Stomach (tissue), 8 donors: ENCODE measurements at regions not wholly inside any gene's neighbourhood (a gene's known extent, or its start where the extent isn't known, plus 50 kb on each side); places are given as distances from the start of the nearest gene placed in this dataset.

Experiments used
- DNase-seq, 2 donors: peaks; one replicate each; pipeline versions ENCODE4 v3.0.0 to v3.0.0-alpha.2; 2013 to 2019
- H3K27ac ChIP-seq, 5 donors: fragments of 200-600 bp in 4 of 5; sonication (generic) in 4 of 5; one replicate each; pipeline ENCODE4 v1.5.1; 2013 to 2019; ENCODE audit warnings: mild to moderate bottlenecking in 1 of 5, moderate library complexity in 1 of 5
- H3K27me3 ChIP-seq, 3 donors: fragments of 200-600 bp; sonication (generic); one replicate each; pipeline ENCODE4 v1.5.1; 2017 to 2019; ENCODE audit warnings: mixed run types in 1 of 3
- H3K36me3 ChIP-seq, 4 donors: fragments of 200-600 bp; sonication (generic); 1 replicate in 3 of 4; 2 replicates in 1 of 4; pipeline ENCODE4 v1.5.1; 2016 to 2019
- H3K4me1 ChIP-seq, 4 donors: fragments of 200-600 bp; sonication (generic); one replicate each; pipeline ENCODE4 v1.5.1; 2016 to 2019
- H3K4me3 ChIP-seq, 4 donors: fragments of 200-600 bp; sonication (generic) in 3 of 4; one replicate each; pipeline ENCODE4 v1.5.1; 2016 to 2019; ENCODE audit warnings: mild to moderate bottlenecking in 1 of 4
- H3K9me3 ChIP-seq, 4 donors: fragments of 200-600 bp; sonication (generic); one replicate each; pipeline ENCODE4 v1.5.1; 2016 to 2019
- CTCF ChIP-seq, 7 experiments: fragments of 450-650 bp in 4 of 7; fragments of 200-600 bp in 3 of 7; sonication (generic) in 3 of 7; IDR thresholded peaks; one replicate each; pipeline ENCODE4 v1.5.1; 2016 to 2019; ENCODE audit warnings: antibody characterized with exemption in 7 of 7, control low read depth in 2 of 7, mild to moderate bottlenecking in 1 of 7
- EP300 ChIP-seq: sonication (generic); formaldehyde crosslinking; IDR thresholded peaks from one replicate; pipeline ENCODE4 v1.6.1; 2017; ENCODE audit warnings: antibody characterized with exemption
- POLR2A ChIP-seq, 4 donors: fragments of 450-650 bp; IDR thresholded peaks; one replicate each; pipeline ENCODE4 v1.6.1; 2016; ENCODE audit warnings: antibody characterized with exemption in 4 of 4, control low read depth in 2 of 4, mild to moderate bottlenecking in 1 of 4, moderate library complexity in 1 of 4
- POLR2AphosphoS5 ChIP-seq, 3 donors: sonication (generic); formaldehyde crosslinking; IDR thresholded peaks; one replicate each; pipeline ENCODE4 v1.6.1; 2016; ENCODE audit warnings: antibody characterized with exemption in 3 of 3
- WGBS, 5 donors: extraction: QIAGEN DNeasy Blood & Tissue Kit in 3 of 5; methylation state at CpG; one replicate each; pipeline versions ENCODE4 v1.1.5 to v1.1.7; 2013 to 2018; 5-methylcytosine and 5-hydroxymethylcytosine counted together
- intact Hi-C: fragments of 100-400 bp; cut with DNase I; formaldehyde crosslinking; loops from one replicate; pipeline ENCODE4 v1.15.1; 2023; ENCODE audit warnings: low total_unique reads
- donor health status: healthy with polysubstance abuse.
- donor health status: Bipolar disorder and iron deficiency.
- donor health status: healthy.

DNA sequence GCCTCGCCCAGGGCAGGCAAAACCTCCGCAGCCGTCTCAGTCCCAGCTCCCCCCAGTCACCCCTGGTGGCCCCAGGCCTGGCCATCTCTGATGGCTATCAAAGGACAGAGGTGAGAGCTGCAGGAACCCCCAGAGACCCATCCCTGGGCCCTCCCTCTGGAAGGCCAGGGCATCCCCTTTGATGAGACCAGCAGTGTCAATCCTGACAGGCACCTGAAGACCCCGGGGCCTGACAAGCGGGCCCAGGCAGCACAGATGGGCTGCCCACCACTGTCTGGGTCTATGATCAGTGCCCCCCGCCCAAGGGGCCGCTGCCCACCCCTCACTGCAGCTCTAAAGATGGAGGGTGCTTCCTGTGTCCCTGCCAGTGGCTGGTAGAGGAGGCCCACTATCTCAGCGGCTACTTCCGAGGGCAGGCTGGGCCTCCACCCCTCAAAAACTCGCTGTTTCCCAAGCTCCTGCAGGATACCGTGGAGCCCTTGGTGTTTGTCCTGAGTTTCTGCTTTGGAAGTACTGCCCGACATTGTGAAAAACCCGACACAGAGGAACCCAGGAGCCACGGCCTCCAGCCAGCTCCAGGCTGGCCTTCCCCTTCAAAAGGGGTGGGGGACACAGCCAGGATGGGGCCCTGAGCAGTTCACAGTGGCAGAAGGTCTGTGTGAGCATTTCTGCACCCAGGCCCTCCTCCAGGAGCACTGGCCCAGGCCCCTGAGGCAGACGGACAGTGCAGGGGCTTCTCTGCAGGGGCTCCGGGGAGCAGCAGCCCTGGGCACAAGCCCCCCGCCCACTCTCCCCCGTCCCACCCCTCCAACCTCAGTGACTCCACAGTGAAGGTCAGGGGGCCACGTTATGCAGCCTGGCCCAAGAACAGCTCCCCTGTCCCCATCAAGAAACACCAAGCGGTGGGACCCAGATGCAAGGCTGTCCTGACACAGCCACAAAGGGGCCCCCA, 99.2 kb downstream of the PDGFA start:
- H3K27me3 ChIP-seq: peaks cover 0 to 28% (median 0%) of the 10 kb centered on the region in 3 donors
- WGBS, 5 donors: 81 to 88% (median 84%) methylated on average over 13 to 20 of the region's 20 CpGs
- H3K4me3 ChIP-seq: no peak overlapping the region
- H3K27ac ChIP-seq: no peak overlapping the region
- peaks cover 0 to 3% (median under 1%) of the 10 kb centered on the region in 4 donors for H3K4me1 ChIP-seq
- H3K9me3 ChIP-seq: peaks cover 0 to 23% (median 19%) of the 10 kb centered on the region in 4 donors
- intact Hi-C loops: no loop called here
- no peaks in the 10 kb centered on the region for H3K36me3 ChIP-seq
- TF ChIP-seq EP300 (no peak), POLR2AphosphoS5 (IDR thresholded peaks at IDR 0.05) (no peak), POLR2A (IDR thresholded peaks at IDR 0.05) (no peak), CTCF (IDR thresholded peaks at IDR 0.05) (no peak)
- DNase-seq: no peak

- Histone ChIP-seq H3K4me3 (no peak overlapping the region), H3K4me1 (peaks cover 0 to 7% (median 2%) of the 10 kb centered on the region in 4 donors), H3K36me3 (no peaks in the 10 kb centered on the region), H3K27ac (no peak overlapping the region), H3K27me3 (peaks cover 0 to 28% (median 0%) of the 10 kb centered on the region in 3 donors), H3K9me3 (peaks cover 0 to 23% (median 19%) of the 10 kb centered on the region in 4 donors)
- no peak for DNase-seq
- WGBS, 5 donors: 66 to 75% (median 71%) methylated on average over 45 to 57 of the region's 57 CpGs
- intact Hi-C loops: no loop called here
- TF ChIP-seq POLR2A (IDR thresholded peaks at IDR 0.05) (no peak), CTCF (IDR thresholded peaks at IDR 0.05) (no peak), POLR2AphosphoS5 (IDR thresholded peaks at IDR 0.05) (no peak), EP300 (no peak)
These were observed 98.3 kb downstream of the PDGFA start for GRCh38 chr7:421136-421991.

DNA sequence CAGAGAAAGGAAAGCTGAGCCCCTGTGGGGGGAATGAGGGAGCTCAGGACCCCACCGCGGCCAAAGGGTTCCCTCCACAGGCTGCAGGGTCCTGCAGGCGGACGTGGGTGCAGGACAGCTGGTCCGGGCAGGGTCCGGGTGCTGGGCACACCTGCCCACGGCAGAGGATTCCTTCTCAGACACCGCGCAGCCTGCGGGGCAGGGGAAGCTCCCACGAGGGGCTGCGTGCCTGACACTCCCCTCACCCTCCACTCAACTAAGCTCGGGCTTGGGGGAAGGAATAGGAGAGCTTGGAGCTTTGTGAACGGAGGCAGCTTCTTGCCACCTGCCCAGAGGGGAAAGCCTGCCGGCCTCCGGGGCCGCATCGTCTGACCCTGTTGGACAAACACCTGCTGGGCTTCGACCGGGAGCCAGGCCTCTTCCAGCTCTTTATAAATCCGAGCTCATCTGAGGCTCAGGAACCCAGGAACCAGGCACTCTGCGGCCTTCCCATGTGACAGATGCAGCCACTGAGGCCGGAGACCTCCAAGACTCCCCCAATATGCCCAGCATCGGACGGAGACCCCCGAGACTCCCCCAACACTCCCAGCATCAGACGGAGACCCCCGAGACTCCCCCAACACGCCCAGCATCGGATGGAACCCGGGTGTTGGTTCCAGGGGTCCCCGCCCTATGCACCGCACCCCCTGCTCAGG, 97.3 kb downstream of the PDGFA start:
- 87 to 94% (median 89%) methylated on average over 21 to 33 of the region's 33 CpGs for WGBS, 5 donors
- no peak for TF ChIP-seq POLR2A (IDR thresholded peaks at IDR 0.05)
- TF ChIP-seq POLR2AphosphoS5 (IDR thresholded peaks at IDR 0.05): no peak
- TF ChIP-seq EP300: no peak
- no peak for TF ChIP-seq CTCF (IDR thresholded peaks at IDR 0.05)
- no peak overlapping the region for H3K27ac ChIP-seq
- intact Hi-C loops: no loop called here
- DNase-seq: no peak
- no peaks in the 10 kb centered on the region for H3K36me3 ChIP-seq
- peaks cover 0 to 7% (median 2%) of the 10 kb centered on the region in 4 donors for H3K4me1 ChIP-seq
- H3K4me3 ChIP-seq: no peak overlapping the region
- H3K27me3 ChIP-seq: peaks cover 0 to 28% (median 0%) of the 10 kb centered on the region in 3 donors
- H3K9me3 ChIP-seq: peaks cover 0 to 15% (median 15%) of the 10 kb centered on the region in 4 donors

DNA sequence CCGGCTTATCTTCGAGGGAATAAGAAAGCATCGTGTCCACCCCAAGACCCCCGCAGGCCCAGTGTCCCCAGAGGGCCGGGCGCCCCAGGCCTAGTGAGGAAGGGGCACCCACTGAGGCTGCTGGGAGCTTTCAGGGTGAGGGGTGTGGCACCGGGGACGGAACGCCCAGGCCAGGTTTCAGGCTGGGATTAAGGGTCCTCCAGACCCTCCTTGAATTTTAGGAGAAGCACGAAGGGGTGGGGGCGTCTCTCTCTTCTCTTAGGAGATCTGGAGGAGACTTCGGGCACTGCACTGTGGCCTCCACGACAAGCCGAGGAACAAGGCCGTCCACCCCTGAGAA, 96.8 kb downstream of the PDGFA start:
- no peak overlapping the region for H3K4me3 ChIP-seq
- peaks cover 0 to 7% (median 2%) of the 10 kb centered on the region in 4 donors for H3K4me1 ChIP-seq
- intact Hi-C loops: no loop called here
- no peak overlapping the region for H3K27ac ChIP-seq
- no peak for TF ChIP-seq CTCF (IDR thresholded peaks at IDR 0.05)
- H3K27me3 ChIP-seq: peaks cover 0 to 28% (median 0%) of the 10 kb centered on the region in 3 donors
- 80 to 91% (median 89%) methylated on average over 9 to 15 of the region's 15 CpGs for WGBS, 5 donors
- H3K36me3 ChIP-seq: no peaks in the 10 kb centered on the region
- no peak for DNase-seq
- H3K9me3 ChIP-seq: peaks cover 0 to 10% (median 9%) of the 10 kb centered on the region in 4 donors
